K562 (cell line): ENCODE measurements at regions not wholly inside any gene's neighbourhood (a gene's known extent, or its start where the extent isn't known, plus 50 kb on each side); places are given as distances from the start of the nearest gene placed in this dataset.
A peak's percentile ranks its signal among the peaks of the same experiment; 100 is the strongest.

Experiments
- ARHGAP35 ChIP-seq: fragments of 450-650 bp; IDR thresholded peaks from 2 replicates; pipeline ENCODE4 v1.6.1; 2018; ENCODE audit not compliant: partially characterized antibody
- ASH1L ChIP-seq: fragments of 450-650 bp; IDR thresholded peaks from 2 replicates; pipeline ENCODE4 v1.6.1; 2018; ENCODE audit warnings: borderline replicate concordance, mild to moderate bottlenecking, low read depth; ENCODE audit not compliant: partially characterized antibody
- BRD9 ChIP-seq: fragments of 450-650 bp; IDR thresholded peaks from 2 replicates; pipeline ENCODE4 v1.6.1; 2018; ENCODE audit warnings: low read depth; ENCODE audit not compliant: partially characterized antibody
- DPF2 ChIP-seq: fragments of 450-650 bp; IDR thresholded peaks from 2 replicates; pipeline ENCODE4 v1.6.1; 2016
- EHMT2 ChIP-seq: fragments of 450-650 bp; IDR thresholded peaks from 2 replicates; pipeline ENCODE4 v1.6.1; 2018; ENCODE audit warnings: antibody characterized with exemption
- ETV1 ChIP-seq: fragments of 450-650 bp; conservative IDR thresholded peaks from 2 replicates; pipeline ENCODE4 v1.6.1; 2016; ENCODE audit warnings: missing genetic modification characterization, control low read depth, low read depth, missing compliant biosample characterization
- JUND ChIP-seq, 2 experiments: IDR thresholded peaks; 2 replicates in 1 of 2; 3 replicates in 1 of 2; pipeline ENCODE4 v1.6.1; 2011; ENCODE audit warnings: borderline replicate concordance in 2 of 2, low read depth in 2 of 2, low read length in 2 of 2, improper control_type of control experiment in 1 of 2, missing biosample characterization in 1 of 2, missing genetic modification characterization in 1 of 2, missing genetic modification reagents in 1 of 2
- MTA2 ChIP-seq: fragments of 450-650 bp; IDR thresholded peaks from 2 replicates; pipeline ENCODE4 v1.6.1; 2016; ENCODE audit warnings: low read depth
- PHB2 ChIP-seq: fragments of 450-650 bp; IDR thresholded peaks from 2 replicates; pipeline ENCODE4 v1.6.1; 2017; ENCODE audit warnings: low read depth
- SMARCA4 ChIP-seq: fragments of 450-650 bp; IDR thresholded peaks from 2 replicates; pipeline ENCODE4 v1.6.1; 2016
- SNRNP70 ChIP-seq: fragments of 200-400 bp; formaldehyde crosslinking; optimal IDR thresholded peaks from 2 replicates; pipeline ENCODE3; 2017; ENCODE audit warnings: low read depth, low read length
- SPI1 ChIP-seq: IDR thresholded peaks from 2 replicates; pipeline ENCODE4 v1.6.1; 2011; ENCODE audit warnings: low read depth, low read length, control low read depth, borderline replicate concordance
- THRAP3 ChIP-seq: fragments of 450-650 bp; IDR thresholded peaks from 2 replicates; pipeline ENCODE4 v1.6.1; 2016; ENCODE audit warnings: mild to moderate bottlenecking, inconsistent platforms, borderline replicate concordance
- ZBTB7A ChIP-seq: IDR thresholded peaks from 2 replicates; pipeline ENCODE4 v1.6.1; 2011; ENCODE audit warnings: low read depth, mild to moderate bottlenecking, low read length, moderate library complexity, borderline replicate concordance; ENCODE audit not compliant: control insufficient read depth
- TF ChIP-seq, protein P1 (sequence below): fragments of 250-450 bp; sonication (Bioruptor Pico); IDR thresholded peaks from 2 replicates; pipeline ENCODE4 v1.5.0; 2020; ENCODE audit warnings: mild to moderate bottlenecking
- TF ChIP-seq, protein P2 (sequence below): fragments of 450-650 bp; IDR thresholded peaks from 2 replicates; pipeline ENCODE4 v1.7.0; 2016; ENCODE audit warnings: borderline replicate concordance
- TF ChIP-seq, protein P3 (sequence below): sonication (generic); IDR thresholded peaks from 2 replicates; pipeline ENCODE4 v1.6.1; 2016
- TF ChIP-seq, protein P4 (sequence below): fragments of 450-650 bp; IDR thresholded peaks from 2 replicates; pipeline ENCODE4 v1.6.1; 2018; ENCODE audit warnings: mild to moderate bottlenecking, low read depth; ENCODE audit not compliant: partially characterized antibody

DNA sequence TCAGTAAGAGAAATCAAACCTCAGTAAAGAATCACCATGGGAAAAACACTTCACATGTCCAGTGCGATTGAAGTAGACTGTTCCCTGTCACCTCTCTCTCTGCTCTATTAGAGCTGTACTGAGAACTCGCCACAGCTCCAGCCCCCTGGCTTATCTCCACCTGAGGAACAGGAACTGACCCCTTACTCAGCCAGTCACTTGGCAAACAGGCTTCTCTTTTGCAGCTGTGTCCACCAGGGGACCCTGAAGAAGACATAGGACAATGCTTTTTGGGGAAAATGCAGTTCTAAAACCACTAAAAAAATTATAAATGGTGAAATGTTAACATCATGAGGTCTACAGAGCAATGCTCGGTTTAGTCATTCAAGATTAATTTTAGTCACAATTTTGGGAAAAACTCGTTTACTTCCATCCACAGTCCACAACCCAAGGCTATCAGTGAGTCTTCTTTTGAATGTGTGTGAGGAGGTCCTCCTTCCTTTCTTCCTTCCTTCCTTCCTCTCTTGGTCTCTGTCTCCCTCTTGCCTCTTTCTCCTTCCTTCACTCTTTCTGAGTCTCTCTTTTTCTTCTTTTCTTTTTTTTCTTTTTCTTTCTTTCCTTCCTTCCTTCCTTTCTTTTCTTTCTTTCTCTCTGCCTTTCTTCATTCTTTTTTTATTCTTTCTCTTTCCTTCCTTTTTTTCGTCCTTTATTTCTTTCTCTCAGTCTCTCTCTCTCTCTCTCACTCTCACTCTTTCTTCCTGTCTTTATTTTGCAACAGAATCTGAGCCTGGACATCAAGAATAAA is 1189.5 kb upstream of the TMEM132C start (continued):
- TF ChIP-seq, protein P1, sequence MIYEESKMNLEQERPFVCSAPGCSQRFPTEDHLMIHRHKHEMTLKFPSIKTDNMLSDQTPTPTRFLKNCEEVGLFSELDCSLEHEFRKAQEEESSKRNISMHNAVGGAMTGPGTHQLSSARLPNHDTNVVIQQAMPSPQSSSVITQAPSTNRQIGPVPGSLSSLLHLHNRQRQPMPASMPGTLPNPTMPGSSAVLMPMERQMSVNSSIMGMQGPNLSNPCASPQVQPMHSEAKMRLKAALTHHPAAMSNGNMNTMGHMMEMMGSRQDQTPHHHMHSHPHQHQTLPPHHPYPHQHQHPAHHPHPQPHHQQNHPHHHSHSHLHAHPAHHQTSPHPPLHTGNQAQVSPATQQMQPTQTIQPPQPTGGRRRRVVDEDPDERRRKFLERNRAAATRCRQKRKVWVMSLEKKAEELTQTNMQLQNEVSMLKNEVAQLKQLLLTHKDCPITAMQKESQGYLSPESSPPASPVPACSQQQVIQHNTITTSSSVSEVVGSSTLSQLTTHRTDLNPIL (CRISPR knock-in tag): no peak
- TF ChIP-seq SMARCA4 (peak; percentile 46; the same call in 1 of the 2 replicates), JUND (IDR thresholded peaks at IDR 0.05; ENCODE audit: borderline replicate concordance, low read depth, low read length) (no peak), JUND (tag; IDR thresholded peaks at IDR 0.05; ENCODE audit: borderline replicate concordance, low read depth, low read length) (peak; percentile 36; the same call in 1 of the 3 replicates), THRAP3 (0 out of 2 replicates have a peak, but pooled peaks have one; percentile 66), ETV1 (tag) (no peak), EHMT2 (no peak), BRD9 (peak; percentile 33), ARHGAP35 (peak; percentile 65), ZBTB7A (peak; percentile 91), MTA2 (0 out of 2 replicates have a peak, but pooled peaks have one; percentile 17), SNRNP70 (no peak), SPI1 (peak; percentile 77), DPF2 (peak; percentile 36; the same call in 1 of the 2 replicates), ASH1L (peak; percentile 38), PHB2 (peak; percentile 20; the same call in 1 of the 2 replicates)
- TF ChIP-seq, protein P2, sequence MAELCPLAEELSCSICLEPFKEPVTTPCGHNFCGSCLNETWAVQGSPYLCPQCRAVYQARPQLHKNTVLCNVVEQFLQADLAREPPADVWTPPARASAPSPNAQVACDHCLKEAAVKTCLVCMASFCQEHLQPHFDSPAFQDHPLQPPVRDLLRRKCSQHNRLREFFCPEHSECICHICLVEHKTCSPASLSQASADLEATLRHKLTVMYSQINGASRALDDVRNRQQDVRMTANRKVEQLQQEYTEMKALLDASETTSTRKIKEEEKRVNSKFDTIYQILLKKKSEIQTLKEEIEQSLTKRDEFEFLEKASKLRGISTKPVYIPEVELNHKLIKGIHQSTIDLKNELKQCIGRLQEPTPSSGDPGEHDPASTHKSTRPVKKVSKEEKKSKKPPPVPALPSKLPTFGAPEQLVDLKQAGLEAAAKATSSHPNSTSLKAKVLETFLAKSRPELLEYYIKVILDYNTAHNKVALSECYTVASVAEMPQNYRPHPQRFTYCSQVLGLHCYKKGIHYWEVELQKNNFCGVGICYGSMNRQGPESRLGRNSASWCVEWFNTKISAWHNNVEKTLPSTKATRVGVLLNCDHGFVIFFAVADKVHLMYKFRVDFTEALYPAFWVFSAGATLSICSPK: no peak
- TF ChIP-seq, protein P3, sequence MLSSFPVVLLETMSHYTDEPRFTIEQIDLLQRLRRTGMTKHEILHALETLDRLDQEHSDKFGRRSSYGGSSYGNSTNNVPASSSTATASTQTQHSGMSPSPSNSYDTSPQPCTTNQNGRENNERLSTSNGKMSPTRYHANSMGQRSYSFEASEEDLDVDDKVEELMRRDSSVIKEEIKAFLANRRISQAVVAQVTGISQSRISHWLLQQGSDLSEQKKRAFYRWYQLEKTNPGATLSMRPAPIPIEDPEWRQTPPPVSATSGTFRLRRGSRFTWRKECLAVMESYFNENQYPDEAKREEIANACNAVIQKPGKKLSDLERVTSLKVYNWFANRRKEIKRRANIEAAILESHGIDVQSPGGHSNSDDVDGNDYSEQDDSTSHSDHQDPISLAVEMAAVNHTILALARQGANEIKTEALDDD: 0 out of 2 replicates have a peak, but pooled peaks have one; percentile 26
- TF ChIP-seq, protein P4, sequence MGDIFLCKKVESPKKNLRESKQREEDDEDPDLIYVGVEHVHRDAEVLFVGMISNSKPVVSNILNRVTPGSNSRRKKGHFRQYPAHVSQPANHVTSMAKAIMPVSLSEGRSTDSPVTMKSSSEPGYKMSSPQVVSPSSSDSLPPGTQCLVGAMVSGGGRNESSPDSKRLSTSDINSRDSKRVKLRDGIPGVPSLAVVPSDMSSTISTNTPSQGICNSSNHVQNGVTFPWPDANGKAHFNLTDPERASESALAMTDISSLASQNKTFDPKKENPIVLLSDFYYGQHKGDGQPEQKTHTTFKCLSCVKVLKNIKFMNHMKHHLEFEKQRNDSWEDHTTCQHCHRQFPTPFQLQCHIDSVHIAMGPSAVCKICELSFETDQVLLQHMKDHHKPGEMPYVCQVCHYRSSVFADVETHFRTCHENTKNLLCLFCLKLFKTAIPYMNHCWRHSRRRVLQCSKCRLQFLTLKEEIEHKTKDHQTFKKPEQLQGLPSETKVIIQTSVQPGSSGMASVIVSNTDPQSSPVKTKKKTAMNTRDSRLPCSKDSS: peak; percentile 11
